ENCODE measurements at regions not wholly inside any gene's neighbourhood (a gene's known extent, or its start where the extent isn't known, plus 50 kb on each side); places are given as distances from the start of the nearest gene placed in this dataset.

GRCh38 chr1:244941121-244941520 is 76.8 kb upstream of the HNRNPU start:
- no peak overlapping the region for H3K27ac Mint-ChIP-seq (ENCODE audit: low read depth, unreplicated experiment)
- TF ChIP-seq, protein P1, sequence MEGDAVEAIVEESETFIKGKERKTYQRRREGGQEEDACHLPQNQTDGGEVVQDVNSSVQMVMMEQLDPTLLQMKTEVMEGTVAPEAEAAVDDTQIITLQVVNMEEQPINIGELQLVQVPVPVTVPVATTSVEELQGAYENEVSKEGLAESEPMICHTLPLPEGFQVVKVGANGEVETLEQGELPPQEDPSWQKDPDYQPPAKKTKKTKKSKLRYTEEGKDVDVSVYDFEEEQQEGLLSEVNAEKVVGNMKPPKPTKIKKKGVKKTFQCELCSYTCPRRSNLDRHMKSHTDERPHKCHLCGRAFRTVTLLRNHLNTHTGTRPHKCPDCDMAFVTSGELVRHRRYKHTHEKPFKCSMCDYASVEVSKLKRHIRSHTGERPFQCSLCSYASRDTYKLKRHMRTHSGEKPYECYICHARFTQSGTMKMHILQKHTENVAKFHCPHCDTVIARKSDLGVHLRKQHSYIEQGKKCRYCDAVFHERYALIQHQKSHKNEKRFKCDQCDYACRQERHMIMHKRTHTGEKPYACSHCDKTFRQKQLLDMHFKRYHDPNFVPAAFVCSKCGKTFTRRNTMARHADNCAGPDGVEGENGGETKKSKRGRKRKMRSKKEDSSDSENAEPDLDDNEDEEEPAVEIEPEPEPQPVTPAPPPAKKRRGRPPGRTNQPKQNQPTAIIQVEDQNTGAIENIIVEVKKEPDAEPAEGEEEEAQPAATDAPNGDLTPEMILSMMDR (IDR thresholded peaks at IDR 0.05; ENCODE audit: unreplicated experiment), result no peak
- DNase-seq (ENCODE audit: unreplicated experiment), result no peak
- intact Hi-C loops (cut with micrococcal nuclease), result no loop called here
- ChIA-PET CTCF (interaction anchor here (1.1 to 1.3 kb wide), 2 partner anchors 24 to 102 kb away, joined by 3 to 4 read pairs; no protein-coding TSS in a partner anchor), POLR2A (interaction anchor here (0.6 to 0.9 kb wide), 2 partner anchors 23 to 26 kb away, joined by 3 read pairs; no protein-coding TSS in a partner anchor)
- no peaks in the 10 kb centered on the region for H3K36me3 Mint-ChIP-seq (ENCODE audit: insufficient read depth, unreplicated experiment)
- no peaks in the 10 kb centered on the region for H3K9me3 Mint-ChIP-seq (ENCODE audit: unreplicated experiment)
- no peaks in the 10 kb centered on the region for H3K27me3 Mint-ChIP-seq (ENCODE audit: insufficient read depth, unreplicated experiment)
- no peak overlapping the region for H3K4me3 Mint-ChIP-seq (ENCODE audit: unreplicated experiment)
- H3K4me1 Mint-ChIP-seq (ENCODE audit: insufficient read depth, unreplicated experiment), result no peaks in the 10 kb centered on the region
- no TSS peak for BruUV-seq (replicated peaks)

DNA sequence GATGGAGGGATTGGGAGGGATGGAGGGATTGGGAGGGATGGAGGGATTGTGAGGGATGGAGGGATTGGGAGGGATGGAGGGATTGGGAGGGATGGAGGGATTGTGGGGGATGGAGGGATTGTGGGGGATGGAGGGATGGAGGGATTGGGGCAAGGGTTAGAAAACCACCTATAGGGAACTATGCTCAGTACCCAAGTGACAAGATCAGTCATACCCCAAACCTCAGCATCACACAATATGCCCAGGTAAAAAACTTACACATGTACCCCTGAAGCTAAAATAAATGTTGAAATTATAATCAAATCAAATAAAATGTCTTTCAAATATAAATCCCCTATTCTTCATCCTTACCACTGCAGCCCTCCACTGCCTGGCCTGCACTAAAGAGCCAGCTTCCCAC is 72.8 kb upstream of the HNRNPU start:
- TF ChIP-seq, protein P1 (IDR thresholded peaks at IDR 0.05; ENCODE audit: unreplicated experiment), result no peak
- no peaks in the 10 kb centered on the region for H3K9me3 Mint-ChIP-seq (ENCODE audit: unreplicated experiment)
- ChIA-PET CTCF (interaction anchor here (0.5 to 1.1 kb wide), 4 partner anchors 9 to 1556 kb away, joined by 3 to 7 read pairs (median 4); no protein-coding TSS in a partner anchor), POLR2A (no interaction called here)
- H3K27ac Mint-ChIP-seq (ENCODE audit: low read depth, unreplicated experiment), result no peak overlapping the region
- H3K4me1 Mint-ChIP-seq (ENCODE audit: insufficient read depth, unreplicated experiment), result no peaks in the 10 kb centered on the region
- DNase-seq (ENCODE audit: unreplicated experiment), result no peak
- no peaks in the 10 kb centered on the region for H3K36me3 Mint-ChIP-seq (ENCODE audit: insufficient read depth, unreplicated experiment)
- intact Hi-C loops (cut with micrococcal nuclease), result no loop called here
- BruUV-seq (replicated peaks), result no TSS peak
- H3K4me3 Mint-ChIP-seq (ENCODE audit: unreplicated experiment), result no peak overlapping the region
- H3K27me3 Mint-ChIP-seq (ENCODE audit: insufficient read depth, unreplicated experiment), result no peaks in the 10 kb centered on the region

- peaks cover 6% of the 10 kb centered on the region for H3K4me1 Mint-ChIP-seq (ENCODE audit: insufficient read depth, unreplicated experiment)
- H3K4me3 Mint-ChIP-seq (ENCODE audit: unreplicated experiment), result no peak overlapping the region
- ChIA-PET CTCF (interaction anchor here (0.6 to 0.8 kb wide), 3 partner anchors 15 to 121 kb away, joined by 3 to 5 read pairs (median 3); no protein-coding TSS in a partner anchor), POLR2A (interaction anchor here (0.6 to 1.2 kb wide), 2 partner anchors 26 to 922 kb away, joined by 3 to 4 read pairs; no protein-coding TSS in a partner anchor)
- TF ChIP-seq, protein P1 (IDR thresholded peaks at IDR 0.05; ENCODE audit: unreplicated experiment), result no peak
- no TSS peak for BruUV-seq (replicated peaks)
- no peak overlapping the region for H3K27ac Mint-ChIP-seq (ENCODE audit: low read depth, unreplicated experiment)
- H3K27me3 Mint-ChIP-seq (ENCODE audit: insufficient read depth, unreplicated experiment), result no peaks in the 10 kb centered on the region
- no peaks in the 10 kb centered on the region for H3K36me3 Mint-ChIP-seq (ENCODE audit: insufficient read depth, unreplicated experiment)
- intact Hi-C loops (cut with micrococcal nuclease), result no loop called here
- H3K9me3 Mint-ChIP-seq (ENCODE audit: unreplicated experiment), result no peaks in the 10 kb centered on the region
- DNase-seq (ENCODE audit: unreplicated experiment), result peak; percentile 60
Measured at GRCh38 chr1:244920911-244921761, 56.8 kb upstream of the HNRNPU start.

Data from MCF 10A (cell line).